ENCODE measurements at regions not wholly inside any gene's neighbourhood (a gene's known extent, or its start where the extent isn't known, plus 50 kb on each side); places are given as distances from the start of the nearest gene placed in this dataset.

DNA sequence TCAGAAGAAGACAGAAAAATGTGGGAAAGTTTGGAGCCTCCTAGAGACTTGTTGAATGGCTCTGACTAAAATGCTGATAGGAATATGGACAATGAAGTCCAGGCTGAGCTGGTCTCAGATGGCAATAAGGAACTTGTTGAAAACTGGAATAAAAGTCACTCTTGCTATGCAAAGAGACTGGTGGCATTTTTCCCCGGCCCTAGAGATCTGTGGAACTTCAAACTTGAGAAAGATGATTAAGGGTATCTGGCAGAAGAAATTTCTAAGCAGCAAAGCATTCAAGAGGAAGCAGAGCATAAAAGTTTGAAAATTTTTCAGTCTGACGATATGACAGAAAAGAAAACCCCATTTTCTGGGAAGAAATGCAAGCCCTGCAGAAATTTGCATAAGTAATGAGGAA lies 159.3 kb downstream of the MREG start:
- ChIA-PET POLR2A (no interaction called here), CTCF (no interaction called here)
- DNase-seq, result no peak
- no peak overlapping the region for H3K27ac Mint-ChIP-seq
- no peak overlapping the region for H3K4me3 Mint-ChIP-seq
- no peaks in the 10 kb centered on the region for H3K27me3 Mint-ChIP-seq
- H3K4me1 Mint-ChIP-seq, result no peaks in the 10 kb centered on the region
- H3K9me3 Mint-ChIP-seq, result peaks cover 14% of the 10 kb centered on the region
- no peaks in the 10 kb centered on the region for H3K36me3 Mint-ChIP-seq (ENCODE audit: low read depth)

DNA sequence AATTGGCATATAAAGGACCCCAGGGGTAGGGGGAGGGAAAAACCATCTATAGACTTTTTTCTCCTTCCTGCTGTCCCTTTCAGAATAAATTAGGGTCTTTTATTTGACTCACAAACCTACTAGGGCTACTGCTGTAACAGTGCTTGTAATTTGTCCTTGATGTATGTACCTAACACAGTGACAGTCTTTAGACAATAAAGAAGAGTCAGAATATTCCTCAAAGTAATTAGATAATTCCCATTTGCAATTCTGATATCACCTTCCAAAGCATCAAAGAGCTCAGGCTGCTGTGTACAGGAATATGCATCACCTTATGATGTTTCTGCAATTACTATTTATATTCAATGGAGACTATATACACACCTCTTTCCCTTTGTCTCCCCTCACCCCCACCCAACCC lies 161.7 kb downstream of the MREG start:
- H3K27me3 Mint-ChIP-seq, result no peaks in the 10 kb centered on the region
- H3K4me1 Mint-ChIP-seq, result no peaks in the 10 kb centered on the region
- ChIA-PET CTCF (no interaction called here), POLR2A (no interaction called here)
- peaks cover 14% of the 10 kb centered on the region for H3K9me3 Mint-ChIP-seq
- H3K4me3 Mint-ChIP-seq, result no peak overlapping the region
- no peaks in the 10 kb centered on the region for H3K36me3 Mint-ChIP-seq (ENCODE audit: low read depth)
- H3K27ac Mint-ChIP-seq, result no peak overlapping the region
- DNase-seq, result no peak

DNA sequence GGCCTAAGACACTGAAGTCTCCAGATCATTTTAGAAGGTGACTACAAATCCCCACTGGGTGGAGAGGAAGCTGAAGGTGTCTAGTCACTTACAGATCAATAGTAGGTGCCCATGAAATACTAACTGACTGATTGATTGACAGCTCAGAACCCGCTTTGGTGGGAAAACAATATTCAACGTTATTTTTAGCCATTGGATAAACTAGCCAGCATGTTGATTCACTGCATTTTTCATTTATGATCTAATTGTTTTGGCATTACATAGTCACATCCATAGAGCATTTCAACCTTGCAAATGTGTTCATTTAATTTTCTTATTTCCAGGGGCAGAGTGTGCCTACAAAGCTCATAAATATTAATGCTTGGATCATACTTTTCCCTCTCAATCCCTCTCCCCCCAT lies 162.3 kb downstream of the MREG start:
- no peaks in the 10 kb centered on the region for H3K36me3 Mint-ChIP-seq (ENCODE audit: low read depth)
- no peaks in the 10 kb centered on the region for H3K4me1 Mint-ChIP-seq
- H3K27me3 Mint-ChIP-seq, result no peaks in the 10 kb centered on the region
- DNase-seq, result no peak
- peaks cover 14% of the 10 kb centered on the region for H3K9me3 Mint-ChIP-seq
- ChIA-PET POLR2A (no interaction called here), CTCF (no interaction called here)
- no peak overlapping the region for H3K27ac Mint-ChIP-seq
- no peak overlapping the region for H3K4me3 Mint-ChIP-seq

DNA sequence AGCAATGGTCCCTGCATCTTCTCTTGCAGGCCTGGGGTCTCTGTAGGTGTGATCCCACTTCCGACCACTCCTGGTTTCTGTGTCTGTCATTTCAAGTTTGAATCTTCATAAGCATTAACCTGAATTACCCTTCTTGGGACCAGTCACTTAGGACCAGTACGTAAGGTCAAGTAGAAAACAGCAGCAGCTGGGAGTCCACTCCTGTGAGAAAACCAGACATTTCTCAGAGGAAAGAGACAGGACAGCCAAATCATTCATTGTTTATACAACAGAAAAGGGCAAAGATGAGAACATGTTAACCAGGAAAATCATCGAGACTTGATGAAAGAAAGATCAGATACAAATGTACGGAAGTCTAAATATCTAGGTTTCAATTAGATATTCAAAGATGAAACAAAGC lies 163.0 kb downstream of the MREG start:
- POLR2A ChIA-PET, result no interaction called here
- CTCF ChIA-PET, result no interaction called here
- H3K4me3 Mint-ChIP-seq, result no peak overlapping the region

DNA sequence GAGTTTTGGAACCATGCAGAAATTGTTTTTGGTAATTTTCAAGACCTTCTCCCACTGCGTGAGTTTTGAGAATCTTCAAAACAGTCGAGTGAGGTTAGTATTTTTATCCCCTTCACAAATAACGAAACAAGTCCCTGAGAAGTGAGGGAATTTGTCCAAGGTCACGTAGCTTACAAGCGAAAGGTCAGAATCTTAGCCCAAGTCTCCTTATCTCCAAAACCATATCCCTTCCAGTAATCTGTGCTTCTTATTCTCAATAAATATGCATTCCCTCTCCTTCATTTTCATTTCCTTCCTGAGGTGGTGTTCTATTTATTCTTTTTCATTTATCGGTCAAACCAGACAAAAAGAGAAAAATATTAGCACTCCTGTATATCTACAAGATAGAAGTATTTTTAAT lies 163.6 kb downstream of the MREG start:
- Mint-ChIP-seq H3K4me3 (no peak overlapping the region), H3K27ac (no peak overlapping the region), H3K4me1 (no peaks in the 10 kb centered on the region), H3K36me3 (ENCODE audit: low read depth) (no peaks in the 10 kb centered on the region), H3K27me3 (no peaks in the 10 kb centered on the region), H3K9me3 (peaks cover 14% of the 10 kb centered on the region)
- ChIA-PET CTCF (no interaction called here), POLR2A (no interaction called here)
- no peak for DNase-seq

More for the DNA sequence above, 163.0 kb downstream of the MREG start:
- H3K27me3 Mint-ChIP-seq, result no peaks in the 10 kb centered on the region
- no peaks in the 10 kb centered on the region for H3K4me1 Mint-ChIP-seq
- H3K36me3 Mint-ChIP-seq (ENCODE audit: low read depth), result no peaks in the 10 kb centered on the region
- peaks cover 14% of the 10 kb centered on the region for H3K9me3 Mint-ChIP-seq
- DNase-seq, result no peak
- H3K27ac Mint-ChIP-seq, result no peak overlapping the region

DNA sequence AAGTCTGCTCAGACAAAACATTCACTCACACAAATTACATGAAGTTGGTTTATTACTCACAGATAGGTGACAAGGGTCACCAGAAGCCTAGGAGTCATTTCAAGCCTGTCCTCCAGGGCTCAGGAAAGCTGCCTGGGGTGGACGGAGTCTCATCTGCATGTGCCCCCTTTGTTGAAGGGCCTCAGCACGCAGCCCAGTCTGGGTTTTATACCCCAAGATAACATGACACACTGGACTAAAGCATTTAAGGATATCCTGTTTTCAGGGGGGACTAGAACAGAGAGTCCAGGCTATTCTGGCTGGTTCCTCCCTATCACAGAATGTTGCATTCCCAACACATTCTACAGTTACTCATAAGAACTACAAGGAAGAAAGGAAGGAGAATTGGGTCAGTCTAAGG lies 164.7 kb downstream of the MREG start:
- no peak overlapping the region for H3K4me3 Mint-ChIP-seq
- DNase-seq, result no peak
- no peaks in the 10 kb centered on the region for H3K36me3 Mint-ChIP-seq (ENCODE audit: low read depth)
- no peak overlapping the region for H3K27ac Mint-ChIP-seq
- H3K27me3 Mint-ChIP-seq, result no peaks in the 10 kb centered on the region
- ChIA-PET POLR2A (no interaction called here), CTCF (no interaction called here)
- no peaks in the 10 kb centered on the region for H3K4me1 Mint-ChIP-seq
- H3K9me3 Mint-ChIP-seq, result peaks cover 9% of the 10 kb centered on the region

DNA sequence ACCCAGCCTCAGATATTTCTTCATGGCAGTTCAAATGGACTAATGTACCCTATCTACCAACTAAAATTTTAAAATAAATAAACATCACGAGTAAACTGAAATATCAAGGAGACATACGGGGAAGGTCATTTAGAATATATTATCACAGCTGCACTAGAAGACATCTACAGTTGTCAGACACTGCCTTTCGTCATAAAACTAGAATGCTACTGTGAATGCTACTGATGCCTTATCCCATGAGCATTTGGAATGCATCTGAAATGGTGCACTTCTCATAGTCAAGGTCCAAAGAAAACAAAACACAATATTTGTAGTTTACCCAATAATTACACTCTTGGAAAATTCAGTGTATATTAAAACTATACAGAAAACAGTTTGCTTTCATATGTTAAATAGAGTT lies 165.2 kb downstream of the MREG start:
- no peak overlapping the region for H3K27ac Mint-ChIP-seq
- ChIA-PET CTCF (no interaction called here), POLR2A (no interaction called here)
- H3K36me3 Mint-ChIP-seq (ENCODE audit: low read depth), result no peaks in the 10 kb centered on the region
- no peaks in the 10 kb centered on the region for H3K27me3 Mint-ChIP-seq
- H3K4me3 Mint-ChIP-seq, result no peak overlapping the region
- peaks cover 5% of the 10 kb centered on the region for H3K9me3 Mint-ChIP-seq
- no peaks in the 10 kb centered on the region for H3K4me1 Mint-ChIP-seq
- DNase-seq, result no peak

DNA sequence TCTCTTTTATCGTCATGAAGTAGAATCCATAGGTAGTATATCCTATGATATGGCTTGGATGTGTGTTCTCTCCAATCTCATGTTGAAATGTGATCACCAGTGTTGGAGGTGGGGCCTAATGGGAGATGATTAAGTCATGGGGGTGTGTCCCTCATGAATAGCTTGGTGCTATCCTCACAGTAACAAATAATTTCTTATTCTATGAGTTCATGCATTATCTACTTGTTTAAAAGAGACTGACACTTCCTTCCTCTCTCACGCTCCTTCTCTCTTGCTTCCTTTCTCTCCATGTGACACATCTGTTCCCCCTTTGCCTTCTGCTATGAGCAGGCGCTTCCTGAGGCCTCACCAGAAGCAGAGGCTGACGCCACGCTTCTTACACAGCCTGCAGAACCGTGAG lies 165.6 kb downstream of the MREG start:
- DNase-seq, result no peak
- Mint-ChIP-seq H3K9me3 (peaks cover 2% of the 10 kb centered on the region), H3K27ac (no peak overlapping the region), H3K27me3 (no peaks in the 10 kb centered on the region), H3K36me3 (ENCODE audit: low read depth) (no peaks in the 10 kb centered on the region), H3K4me3 (no peak overlapping the region), H3K4me1 (no peaks in the 10 kb centered on the region)
- ChIA-PET CTCF (interaction anchor here (0.8 kb wide), 1 partner anchor 12 kb away, joined by 3 read pairs; no protein-coding TSS in a partner anchor), POLR2A (no interaction called here)

DNA sequence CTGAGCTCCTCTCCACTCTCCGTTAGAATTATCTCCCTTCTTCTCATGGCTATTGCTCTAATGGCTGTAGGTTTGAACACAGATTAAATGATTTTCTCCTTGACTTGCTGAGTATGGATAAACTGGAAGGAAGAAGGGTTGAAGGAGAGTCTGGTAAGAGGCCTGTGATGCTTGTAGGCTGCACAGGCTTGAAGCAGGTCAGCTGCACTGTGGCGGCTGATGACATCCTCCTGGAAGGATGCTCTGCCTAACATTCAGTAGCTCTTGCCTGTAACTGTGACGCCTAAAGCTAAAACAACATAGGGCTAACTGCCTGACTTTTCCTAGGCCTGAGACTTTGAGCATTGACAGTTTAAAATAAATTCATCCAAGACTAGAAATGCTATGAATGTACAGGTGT lies 166.3 kb downstream of the MREG start:
- H3K36me3 Mint-ChIP-seq (ENCODE audit: low read depth), result no peaks in the 10 kb centered on the region
- DNase-seq, result no peak
- H3K9me3 Mint-ChIP-seq, result no peaks in the 10 kb centered on the region
- POLR2A ChIA-PET, result no interaction called here
- CTCF ChIA-PET, result interaction anchor here (0.8 kb wide), 1 partner anchor 13 kb away, joined by 3 read pairs; no protein-coding TSS in a partner anchor
- H3K27me3 Mint-ChIP-seq, result no peaks in the 10 kb centered on the region
- no peaks in the 10 kb centered on the region for H3K4me1 Mint-ChIP-seq
- H3K27ac Mint-ChIP-seq, result no peak overlapping the region
- no peak overlapping the region for H3K4me3 Mint-ChIP-seq

DNA sequence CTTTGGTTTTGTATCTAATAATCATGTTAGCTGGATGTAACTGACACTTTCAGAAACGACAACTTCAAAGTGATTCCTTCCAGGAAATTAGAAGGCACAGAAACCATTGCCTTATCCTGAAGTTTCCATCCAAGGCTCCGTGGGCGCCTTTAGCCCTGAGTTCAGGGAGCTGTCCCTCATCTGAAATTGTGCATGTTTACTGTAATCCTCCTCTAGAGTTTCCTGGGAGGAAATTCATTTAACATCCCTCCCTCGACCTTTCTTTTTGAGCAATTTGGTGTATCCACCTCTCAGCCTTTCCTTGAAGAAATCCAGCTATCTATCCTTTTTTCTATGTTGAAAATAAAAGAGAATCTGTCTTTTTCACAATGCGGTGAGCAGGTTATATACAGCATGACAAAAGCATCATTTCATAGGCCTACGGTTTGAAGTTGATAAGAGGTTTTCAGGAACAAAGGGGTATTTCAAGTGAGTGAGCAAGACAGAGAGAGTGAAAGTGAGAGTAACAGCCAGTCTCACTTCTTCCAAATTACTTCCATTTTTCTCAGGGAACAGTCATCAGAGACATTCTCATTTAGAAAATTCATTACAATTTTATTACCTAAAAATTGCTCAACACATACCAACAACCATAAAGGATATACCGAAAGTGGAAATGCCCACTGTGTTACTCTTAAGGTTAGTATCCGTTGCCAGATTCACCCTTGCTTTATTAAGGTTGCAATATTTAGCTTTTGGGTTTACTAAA lies 167.3 kb downstream of the MREG start:
- ChIA-PET POLR2A (no interaction called here), CTCF (interaction anchor here (0.6 to 1.5 kb wide), 3 partner anchors 17 to 224 kb away, joined by 4 read pairs; no protein-coding TSS in a partner anchor)
- Mint-ChIP-seq H3K4me3 (no peak overlapping the region), H3K27me3 (no peaks in the 10 kb centered on the region), H3K27ac (no peak overlapping the region), H3K4me1 (no peaks in the 10 kb centered on the region), H3K36me3 (ENCODE audit: low read depth) (no peaks in the 10 kb centered on the region), H3K9me3 (no peaks in the 10 kb centered on the region)
- DNase-seq, result no peak

DNA sequence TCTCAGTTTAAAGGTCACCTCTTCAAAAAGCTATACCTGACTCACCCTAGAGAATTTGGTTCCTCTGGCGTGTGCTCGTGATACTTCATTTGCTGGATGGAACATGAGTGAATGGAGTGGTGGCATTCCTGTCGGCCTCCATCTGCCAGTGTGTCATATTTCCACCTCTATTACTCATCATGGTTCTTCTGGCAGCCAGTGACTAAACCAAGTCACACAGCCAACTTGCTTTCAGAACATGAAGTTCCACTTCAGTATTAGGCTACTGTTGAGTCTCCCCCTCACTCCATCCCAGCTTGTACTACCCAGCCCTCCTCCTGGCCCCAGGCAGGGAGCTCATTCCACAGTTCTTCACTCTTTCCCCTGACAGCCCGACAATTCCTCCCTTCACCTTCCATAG lies 169.8 kb downstream of the MREG start:
- ChIA-PET POLR2A (no interaction called here), CTCF (no interaction called here)
- H3K36me3 Mint-ChIP-seq (ENCODE audit: low read depth), result no peaks in the 10 kb centered on the region
- no peaks in the 10 kb centered on the region for H3K4me1 Mint-ChIP-seq
- H3K27ac Mint-ChIP-seq, result no peak overlapping the region
- H3K9me3 Mint-ChIP-seq, result no peaks in the 10 kb centered on the region
- no peak for DNase-seq
- H3K4me3 Mint-ChIP-seq, result no peak overlapping the region
- no peaks in the 10 kb centered on the region for H3K27me3 Mint-ChIP-seq

DNA sequence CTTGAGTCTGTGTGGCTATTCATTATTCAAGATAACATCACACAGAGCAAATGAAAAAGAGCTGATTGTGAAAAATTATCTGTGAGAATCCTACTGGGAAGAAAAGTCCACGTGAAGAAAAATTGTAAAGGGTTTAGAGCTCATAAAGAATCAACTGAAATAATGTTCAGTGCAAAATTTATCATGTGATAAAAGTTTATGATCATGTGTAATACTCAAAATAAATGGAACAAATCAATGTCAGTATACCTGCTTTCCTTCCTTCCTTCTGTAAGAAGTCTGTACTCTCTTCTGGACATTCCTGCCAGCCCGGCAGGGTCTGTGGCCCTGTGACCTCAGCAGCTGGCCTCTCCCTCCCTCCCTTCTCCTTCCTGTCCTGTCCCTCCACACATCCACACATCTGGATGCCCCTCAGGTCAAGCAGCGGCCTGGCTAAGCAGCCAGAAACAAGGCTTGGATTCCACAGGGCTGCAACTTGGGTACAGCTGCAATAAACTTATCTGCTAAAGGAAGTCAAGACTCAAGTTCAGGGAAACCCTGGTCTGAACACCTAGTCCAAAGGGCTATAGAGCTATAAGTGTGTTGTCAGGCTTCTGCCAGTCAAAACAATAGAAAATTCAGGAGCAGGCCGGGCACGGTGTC lies 172.1 kb downstream of the MREG start:
- ChIA-PET CTCF (no interaction called here), POLR2A (no interaction called here)
- DNase-seq, result no peak
- Mint-ChIP-seq H3K27me3 (no peaks in the 10 kb centered on the region), H3K4me3 (no peak overlapping the region), H3K27ac (no peak overlapping the region), H3K4me1 (no peaks in the 10 kb centered on the region), H3K9me3 (no peaks in the 10 kb centered on the region), H3K36me3 (ENCODE audit: low read depth) (no peaks in the 10 kb centered on the region)

DNA sequence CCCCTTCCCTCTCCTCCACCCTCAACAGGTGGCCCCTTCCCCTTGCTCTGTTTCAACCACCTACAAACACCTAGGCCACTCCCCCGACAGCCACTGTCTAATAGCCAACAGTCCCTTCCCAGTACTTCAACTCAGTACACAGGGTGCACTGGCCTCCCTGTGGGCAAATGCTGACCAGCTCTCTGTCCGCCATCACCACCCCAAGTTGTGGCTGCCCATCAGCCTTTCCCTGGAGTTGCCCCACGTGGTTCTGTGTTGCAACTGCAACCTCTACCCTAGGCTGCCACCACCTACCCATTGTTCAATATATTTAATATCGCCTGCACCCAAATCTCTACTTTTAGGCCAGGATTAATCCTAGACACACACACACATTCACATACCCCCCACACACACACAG lies 173.5 kb downstream of the MREG start:
- no peaks in the 10 kb centered on the region for H3K4me1 Mint-ChIP-seq
- H3K27ac Mint-ChIP-seq, result no peak overlapping the region
- no peaks in the 10 kb centered on the region for H3K36me3 Mint-ChIP-seq (ENCODE audit: low read depth)
- no peak for DNase-seq
- H3K9me3 Mint-ChIP-seq, result no peaks in the 10 kb centered on the region
- CTCF ChIA-PET, result interaction anchor here (1.2 kb wide), 1 partner anchor 12 kb away, joined by 4 read pairs; no protein-coding TSS in a partner anchor
- POLR2A ChIA-PET, result no interaction called here
- H3K27me3 Mint-ChIP-seq, result no peaks in the 10 kb centered on the region
- H3K4me3 Mint-ChIP-seq, result no peak overlapping the region

DNA sequence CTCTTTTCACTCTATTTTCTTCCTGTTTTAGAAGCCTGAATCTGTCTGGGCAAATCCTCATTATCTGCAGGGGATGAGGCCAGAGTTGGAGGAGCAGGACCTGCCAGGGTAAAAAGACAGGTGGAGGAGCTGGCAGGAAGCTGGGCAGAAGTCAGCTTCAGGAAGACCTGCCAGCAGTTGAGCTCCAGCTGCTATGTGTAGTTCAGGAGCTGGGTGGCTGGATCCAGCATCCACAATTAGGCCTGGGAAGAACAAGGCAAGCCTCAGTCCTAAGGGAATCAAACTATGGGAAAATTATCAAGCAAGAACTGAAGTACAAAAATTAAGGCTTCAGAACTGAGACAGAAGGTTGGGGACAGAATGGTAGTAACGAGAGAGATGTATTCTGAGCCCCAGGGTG lies 174.0 kb downstream of the MREG start:
- Mint-ChIP-seq H3K4me1 (no peaks in the 10 kb centered on the region), H3K36me3 (ENCODE audit: low read depth) (no peaks in the 10 kb centered on the region), H3K27me3 (no peaks in the 10 kb centered on the region), H3K27ac (no peak overlapping the region), H3K4me3 (no peak overlapping the region), H3K9me3 (no peaks in the 10 kb centered on the region)
- ChIA-PET CTCF (interaction anchor here (1.2 kb wide), 1 partner anchor 11 kb away, joined by 4 read pairs; no protein-coding TSS in a partner anchor), POLR2A (no interaction called here)
- DNase-seq, result no peak

Data from activated CD4-positive, alpha-beta T cell treated with anti-CD3 and anti-CD28 coated beads, Interleukin-2, amount 10 ng/mL, durations not matched to agents 7 days and 5 days (primary cell).